HepG2 (cell line): ENCODE measurements at regions not wholly inside any gene's neighbourhood (a gene's known extent, or its start where the extent isn't known, plus 50 kb on each side); places are given as distances from the start of the nearest gene placed in this dataset.

Experiments
- ATAC-seq: fragments of 200-7000 bp; cut with Tn5 transposase; 3 replicates; pipeline ENCODE4 v1.9.1; 2020; ENCODE audit warnings: mild to moderate bottlenecking, moderate library complexity
- BruUV-seq: library from RNA; stranded (reverse); fragments of 400-500 nt; replicated peaks from 2 replicates; lab custom pipeline; 2021; lab: Mats Ljungman, UMichigan
- CTCF ChIA-PET: fragments of 300-600 bp; formaldehyde crosslinking; extraction: SDS; loops from one replicate; lab custom pipeline; 2021; ENCODE audit warnings: low total read pairs, inconsistent platforms, low intra/inter-chr PET ratio; lab: Yijun Ruan, JAX
- POLR2A ChIA-PET: fragments of 350-600 bp; sonication (Branson Sonifier 250); formaldehyde crosslinking; loops from one replicate; lab custom pipeline; 2020; ENCODE audit warnings: antibody characterized with exemption, inconsistent platforms; lab: Yijun Ruan, JAX
- DNase-seq: peaks from one replicate; pipeline ENCODE4 v3.0.0-alpha.2; 2015; ENCODE audit warnings: low spot score
- FAIRE-seq: peaks from 3 replicates; lab custom pipeline; 2011; peaks lifted over from hg19 to GRCh38; lab: Jason Lieb, UNC
- H2AFZ ChIP-seq: one replicate; pipeline ENCODE4 v1.6.1; 2011; ENCODE audit warnings: low read length, inconsistent platforms
- H3K27ac ChIP-seq: fragments of 300-600 bp; 3 replicates; pipeline ENCODE4 v1.8.0; 2011; ENCODE audit warnings: mixed run types, mild to moderate bottlenecking, mixed read lengths, low read length, inconsistent platforms; ENCODE audit not compliant: insufficient read depth; ENCODE audit errors: extremely low read length
- H3K27me3 ChIP-seq, 2 experiments: fragments of 200-600 bp in 1 of 2; 2 replicates in 1 of 2; 3 replicates in 1 of 2; pipeline versions ENCODE4 v1.6.0 to v1.8.0; 2011; ENCODE audit warnings: low read length in 2 of 2, mild to moderate bottlenecking in 2 of 2, moderate library complexity in 2 of 2, inconsistent platforms in 1 of 2; ENCODE audit not compliant: insufficient read depth in 2 of 2, control insufficient read depth in 1 of 2
- H3K36me3 ChIP-seq, 2 experiments: fragments of 200-600 bp in 1 of 2; replicated peaks in 1 of 2; 2 replicates in 1 of 2; 3 replicates in 1 of 2; pipeline versions ENCODE4 v1.5.1 to v1.8.0; 2011; ENCODE audit warnings: low read length in 2 of 2, inconsistent platforms in 1 of 2; ENCODE audit not compliant: insufficient read depth in 2 of 2, control insufficient read depth in 1 of 2
- H3K4me1 ChIP-seq: 2 replicates; pipeline ENCODE4 v1.5.1; 2012; ENCODE audit warnings: low read length, inconsistent platforms; ENCODE audit not compliant: insufficient read depth
- H3K4me2 ChIP-seq: 2 replicates; pipeline ENCODE4 v1.6.0; 2011; ENCODE audit warnings: low read depth, low read length, inconsistent platforms
- H3K4me3 ChIP-seq, 3 experiments: fragments of 200-600 bp in 1 of 3; sonication (generic), shearing (Covaris generic) in 1 of 3; replicated peaks in 1 of 3; 2 replicates each; pipeline ENCODE4 v1.5.1; 2011 to 2016; ENCODE audit warnings: low read length in 3 of 3, inconsistent platforms in 2 of 3, low read depth in 2 of 3, mild to moderate bottlenecking in 2 of 3, control low read depth in 1 of 3, mixed read lengths in 1 of 3; ENCODE audit not compliant: insufficient read depth in 1 of 3
- H3K79me2 ChIP-seq: one replicate; pipeline ENCODE4 v1.6.1; 2011; ENCODE audit warnings: low read length, inconsistent platforms; ENCODE audit not compliant: insufficient read depth
- H3K9ac ChIP-seq: 2 replicates; pipeline ENCODE4 v1.6.0; 2011; ENCODE audit warnings: mild to moderate bottlenecking, low read depth, low read length, inconsistent platforms; ENCODE audit not compliant: insufficient read depth
- H3K9me3 ChIP-seq: 2 replicates; pipeline ENCODE4 v1.5.1; 2012; ENCODE audit warnings: mild to moderate bottlenecking, low read length
- H4K20me1 ChIP-seq: 2 replicates; pipeline ENCODE4 v1.6.0; 2011; ENCODE audit warnings: inconsistent platforms, mild to moderate bottlenecking, low read length, moderate library complexity; ENCODE audit not compliant: insufficient read depth
- E2F2 ChIP-seq: sonication (generic); formaldehyde crosslinking; IDR thresholded peaks from 2 replicates; pipeline ENCODE4 v1.4.0; 2020; ENCODE audit warnings: missing genetic modification reagents, borderline replicate concordance
- HOMEZ ChIP-seq: IDR thresholded peaks from 2 replicates; pipeline ENCODE4 v1.6.1; 2016; ENCODE audit warnings: low read depth
- ISX ChIP-seq: sonication (generic); formaldehyde crosslinking; conservative IDR thresholded peaks from 2 replicates; pipeline ENCODE4 v1.5.0; 2020; ENCODE audit warnings: missing genetic modification reagents
- KDM4B ChIP-seq: sonication (generic); formaldehyde crosslinking; IDR thresholded peaks from 2 replicates; pipeline ENCODE4 v1.4.0; 2020; ENCODE audit warnings: missing genetic modification reagents
- KLF16 ChIP-seq, 2 experiments: sonication (generic) in 1 of 2; formaldehyde crosslinking in 1 of 2; IDR thresholded peaks; 2 replicates each; pipeline versions ENCODE4 v1.6.1 to v1.8.0; 2016 to 2023; ENCODE audit warnings: missing genetic modification reagents in 2 of 2, missing compliant biosample characterization in 1 of 2
- RNF219 ChIP-seq: sonication (generic); formaldehyde crosslinking; IDR thresholded peaks from 2 replicates; pipeline ENCODE4 v1.5.0; 2020; ENCODE audit warnings: mild to moderate bottlenecking, missing genetic modification reagents
- RXRA ChIP-seq: sonication (generic); formaldehyde crosslinking; IDR thresholded peaks from 2 replicates; pipeline ENCODE4 v1.5.1; 2020; ENCODE audit warnings: missing genetic modification reagents
- SP140L ChIP-seq: sonication (generic); formaldehyde crosslinking; IDR thresholded peaks from 2 replicates; pipeline ENCODE4 v1.4.0; 2020; ENCODE audit warnings: missing genetic modification reagents, borderline replicate concordance
- SRSF4 ChIP-seq: fragments of 200-400 bp; formaldehyde crosslinking; IDR thresholded peaks from one replicate; pipeline ENCODE4 v1.6.1; 2018; ENCODE audit warnings: mild to moderate bottlenecking, low read depth, low read length, moderate library complexity; ENCODE audit not compliant: poor library complexity, severe bottlenecking
- ZNF333 ChIP-seq: sonication (generic); formaldehyde crosslinking; IDR thresholded peaks from 2 replicates; pipeline ENCODE4 v1.4.0; 2020; ENCODE audit warnings: mild to moderate bottlenecking, missing genetic modification reagents, borderline replicate concordance
- ZNF496 ChIP-seq: sonication (generic); formaldehyde crosslinking; IDR thresholded peaks from 2 replicates; pipeline ENCODE4 v1.8.1; 2023; ENCODE audit warnings: mild to moderate bottlenecking, moderate library complexity, missing genetic modification reagents; ENCODE audit not compliant: insufficient replicate concordance
- ZNF510 ChIP-seq: sonication (generic); formaldehyde crosslinking; IDR thresholded peaks from 2 replicates; pipeline ENCODE4 v1.4.0; 2020; ENCODE audit warnings: low read depth, mild to moderate bottlenecking, missing genetic modification reagents
- ZNF513 ChIP-seq: sonication (generic); formaldehyde crosslinking; conservative IDR thresholded peaks from 2 replicates; pipeline ENCODE4 v1.5.0; 2020; ENCODE audit warnings: missing genetic modification reagents
- ZNF652 ChIP-seq: IDR thresholded peaks from 2 replicates; pipeline ENCODE4 v1.6.1; 2016; ENCODE audit warnings: low read depth, borderline replicate concordance
- ZNF761 ChIP-seq: sonication (generic); formaldehyde crosslinking; conservative IDR thresholded peaks from 2 replicates; pipeline ENCODE4 v1.4.0; 2020; ENCODE audit warnings: mild to moderate bottlenecking, missing genetic modification reagents
- ZNF841 ChIP-seq: sonication (generic); formaldehyde crosslinking; IDR thresholded peaks from 2 replicates; pipeline ENCODE4 v1.8.1; 2023; ENCODE audit warnings: missing genetic modification reagents, borderline replicate concordance
- WGBS: methylation state at CpG from one replicate; pipeline ENCODE4 v1.1.6; 2017; ENCODE audit warnings: low lambda C conversion rate; 5-methylcytosine and 5-hydroxymethylcytosine counted together
- in situ Hi-C: cut with HindIII; loops from 2 replicates; pipeline ENCODE4 v1.10.0; 2017; ENCODE audit warnings: low pct_unique_long_range_greater_than_20kb; ENCODE audit not compliant: extremely low pct_ligation_motif_present
- intact Hi-C: fragments of 100-400 bp; cut with micrococcal nuclease; formaldehyde crosslinking; loops from one replicate; pipeline ENCODE4 v1.10.0; 2022; ENCODE audit not compliant: unreplicated experiment

- Histone ChIP-seq H3K9me3 (no peaks in the 10 kb centered on the region), H3K27me3 (no peaks in the 10 kb centered on the region), H3K4me3 (no peak overlapping the region), H3K36me3 (no peaks in the 10 kb centered on the region), H4K20me1 (no peaks in the 10 kb centered on the region), H3K4me1 (no peaks in the 10 kb centered on the region), H2AFZ (no peak overlapping the region), H3K27ac (no peak overlapping the region), H3K4me2 (no peak overlapping the region), H3K79me2 (no peaks in the 10 kb centered on the region), H3K9ac (no peak overlapping the region)
- ATAC-seq (no peak), DNase-seq (no peak), FAIRE-seq (no peak)
- ChIA-PET CTCF (no interaction called here), POLR2A (no interaction called here)
- intact Hi-C loops: no loop called here
- no TSS peak for BruUV-seq
- TF ChIP-seq SP140L (CRISPR knock-in tag): no peak
- no peak for TF ChIP-seq HOMEZ
- no peak for TF ChIP-seq RXRA (CRISPR knock-in tag)
- TF ChIP-seq ZNF841 (CRISPR knock-in tag): no peak
- no peak for TF ChIP-seq ZNF333 (CRISPR knock-in tag)
- no peak for TF ChIP-seq ZNF761 (CRISPR knock-in tag)
- TF ChIP-seq RNF219 (CRISPR knock-in tag): no peak
- TF ChIP-seq ZNF513: no peak
- TF ChIP-seq SRSF4: no peak
- no peak for TF ChIP-seq ISX (CRISPR knock-in tag)
- TF ChIP-seq ZNF510 (CRISPR knock-in tag): no peak
- no peak for TF ChIP-seq KDM4B (CRISPR knock-in tag)
- TF ChIP-seq ZNF496 (CRISPR knock-in tag): no peak
- no peak for TF ChIP-seq E2F2 (CRISPR knock-in tag)
- no peak for TF ChIP-seq KLF16 (CRISPR knock-in tag; IDR thresholded peaks at IDR 0.05)
- TF ChIP-seq ZNF652 (CRISPR knock-in tag): no peak
- in situ Hi-C loops: no loop called here
- 9% methylated on average over 8 of the region's 8 CpGs for WGBS
These were observed 108.7 kb upstream of the FSHR start for GRCh38 chr2:49262801-49263560.
